H1 (cell line): ENCODE measurements at regions not wholly inside any gene's neighbourhood (a gene's known extent, or its start where the extent isn't known, plus 50 kb on each side); places are given as distances from the start of the nearest gene placed in this dataset.

Experiments
- CTCF ChIA-PET: fragments of 300-600 bp; sonication (Branson Sonifier 250); formaldehyde crosslinking; loops from one replicate; lab custom pipeline; 2021; ENCODE audit not compliant: partially characterized antibody; lab: Charles Lee
- POLR2A ChIA-PET: fragments of 300-600 bp; sonication (Branson Sonifier 250); formaldehyde crosslinking; loops from one replicate; lab custom pipeline; 2021; ENCODE audit warnings: inconsistent platforms; ENCODE audit not compliant: partially characterized antibody; lab: Charles Lee
- DNase-seq, 2 experiments: peaks; one replicate each; pipeline versions ENCODE4 v3.0.0 to v3.0.0-alpha.2; 2010 to 2022; ENCODE audit warnings: low spot score in 2 of 2, low read depth in 1 of 2, mixed read lengths in 1 of 2
- FAIRE-seq: peaks from 2 replicates; lab custom pipeline; 2011; peaks lifted over from hg19 to GRCh38; lab: Jason Lieb, UNC
- H2AFZ ChIP-seq: 2 replicates; pipeline ENCODE4 v1.8.1; 2012; ENCODE audit warnings: low read length, inconsistent platforms
- H2AK5ac ChIP-seq: 2 replicates; pipeline ENCODE4 v1.6.1; 2013; ENCODE audit warnings: low read depth, low read length
- H2BK120ac ChIP-seq: replicated peaks from 2 replicates; pipeline ENCODE3; 2013; ENCODE audit warnings: low read depth, low read length, inconsistent platforms
- H2BK12ac ChIP-seq: 2 replicates; pipeline ENCODE4 v1.6.1; 2013; ENCODE audit warnings: low read depth, low read length
- H2BK15ac ChIP-seq: 2 replicates; pipeline ENCODE4 v1.6.1; 2013; ENCODE audit warnings: low read length
- H2BK20ac ChIP-seq: 2 replicates; pipeline ENCODE4 v1.6.1; 2013; ENCODE audit warnings: low read length
- H2BK5ac ChIP-seq: 2 replicates; pipeline ENCODE4 v1.6.1; 2013; ENCODE audit warnings: low read depth, low read length
- H3K14ac ChIP-seq: 2 replicates; pipeline ENCODE4 v1.6.1; 2013; ENCODE audit warnings: inconsistent platforms; ENCODE audit not compliant: insufficient read length
- H3K18ac ChIP-seq: 2 replicates; pipeline ENCODE4 v1.6.1; 2013; ENCODE audit warnings: low read length; ENCODE audit errors: extremely low read depth
- H3K23ac ChIP-seq: 2 replicates; pipeline ENCODE4 v1.6.1; 2013; ENCODE audit warnings: inconsistent platforms; ENCODE audit not compliant: insufficient read length
- H3K23me2 ChIP-seq: 2 replicates; pipeline ENCODE4 v1.6.1; 2013; ENCODE audit warnings: low read depth, low read length
- H3K27ac ChIP-seq: 2 replicates; pipeline ENCODE4 v1.6.1; 2011; ENCODE audit warnings: low read depth, low read length, inconsistent platforms
- H3K27me3 ChIP-seq, 4 experiments: replicated peaks in 1 of 4; 1 replicate in 1 of 4; 2 replicates in 3 of 4; pipeline versions ENCODE4 v1.6.1 to v1.8.1; 2011 to 2013; ENCODE audit warnings: low read length in 3 of 4, mild to moderate bottlenecking in 3 of 4, inconsistent platforms in 2 of 4, mixed read lengths in 2 of 4, moderate library complexity in 1 of 4; ENCODE audit not compliant: control insufficient read depth in 3 of 4, insufficient read depth in 3 of 4; ENCODE audit errors: extremely low read depth in 1 of 4
- H3K36me3 ChIP-seq, 4 experiments: 2 replicates each; pipeline versions ENCODE4 v1.6.1 to v1.8.1; 2011 to 2013; ENCODE audit warnings: mild to moderate bottlenecking in 4 of 4, low read length in 3 of 4, moderate library complexity in 2 of 4, control low read depth in 1 of 4, inconsistent platforms in 1 of 4; ENCODE audit not compliant: insufficient read depth in 4 of 4, control insufficient read depth in 2 of 4
- H3K4ac ChIP-seq: replicated peaks from 2 replicates; pipeline ENCODE3; 2013; ENCODE audit warnings: low read length, low read depth, mixed read lengths, inconsistent platforms; ENCODE audit not compliant: insufficient read length
- H3K4me1 ChIP-seq, 4 experiments: replicated peaks in 1 of 4; 1 replicate in 1 of 4; 2 replicates in 3 of 4; pipeline versions ENCODE4 v1.6.1 to v1.8.1; 2011 to 2013; ENCODE audit warnings: low read length in 3 of 4, inconsistent platforms in 2 of 4, mixed read lengths in 1 of 4; ENCODE audit not compliant: insufficient read depth in 4 of 4, control insufficient read depth in 3 of 4
- H3K4me2 ChIP-seq, 2 experiments: 2 replicates each; pipeline versions ENCODE4 v1.6.1 to v1.8.1; 2011 to 2013; ENCODE audit warnings: low read depth in 2 of 2, low read length in 2 of 2, control low read depth in 1 of 2, inconsistent platforms in 1 of 2, mild to moderate bottlenecking in 1 of 2; ENCODE audit not compliant: insufficient read depth in 1 of 2
- H3K4me3 ChIP-seq, 4 experiments: fragments of 200-600, 300-600 bp in 1 of 4; sonication (generic), shearing (Covaris generic), sonication (Bioruptor Twin) in 1 of 4; 2 replicates each; pipeline versions ENCODE4 v1.5.1 to v1.8.1; 2011 to 2016; ENCODE audit warnings: low read length in 4 of 4, low read depth in 3 of 4, control low read depth in 2 of 4, inconsistent platforms in 2 of 4, mild to moderate bottlenecking in 2 of 4, mixed read lengths in 1 of 4, moderate library complexity in 1 of 4; ENCODE audit not compliant: insufficient read depth in 2 of 4; ENCODE audit errors: extremely low read depth in 1 of 4
- H3K56ac ChIP-seq: replicated peaks from 2 replicates; pipeline ENCODE3; 2013; ENCODE audit warnings: low read depth, mild to moderate bottlenecking, mixed read lengths, low read length, inconsistent platforms; ENCODE audit not compliant: insufficient read length
- H3K79me1 ChIP-seq: 2 replicates; pipeline ENCODE4 v1.6.1; 2013; ENCODE audit warnings: low read depth, low read length, control low read depth
- H3K79me2 ChIP-seq, 2 experiments: 2 replicates each; pipeline versions ENCODE4 v1.6.1 to v1.8.1; 2012 to 2013; ENCODE audit warnings: low read length in 2 of 2, mild to moderate bottlenecking in 2 of 2, inconsistent platforms in 1 of 2; ENCODE audit not compliant: insufficient read depth in 2 of 2, control insufficient read depth in 1 of 2
- H3K9ac ChIP-seq, 4 experiments: replicated peaks in 1 of 4; 1 replicate in 1 of 4; 2 replicates in 3 of 4; pipeline versions ENCODE4 v1.6.1 to v1.8.1; 2011 to 2013; ENCODE audit warnings: low read depth in 3 of 4, low read length in 3 of 4, control low read depth in 2 of 4, mild to moderate bottlenecking in 2 of 4, moderate library complexity in 2 of 4, inconsistent platforms in 1 of 4; ENCODE audit errors: extremely low read depth in 1 of 4
- H3K9me3 ChIP-seq, 2 experiments: 2 replicates each; pipeline versions ENCODE4 v1.6.1 to v1.8.1; 2012 to 2013; ENCODE audit warnings: mild to moderate bottlenecking in 2 of 2, moderate library complexity in 2 of 2, control low read depth in 1 of 2, inconsistent platforms in 1 of 2, low read depth in 1 of 2, low read length in 1 of 2, mixed read lengths in 1 of 2; ENCODE audit not compliant: insufficient read depth in 2 of 2
- H4K20me1 ChIP-seq, 2 experiments: replicated peaks in 1 of 2; 2 replicates each; pipeline versions ENCODE3 to v1.8.1; 2011 to 2013; ENCODE audit warnings: inconsistent platforms in 2 of 2, low read length in 2 of 2, mild to moderate bottlenecking in 1 of 2; ENCODE audit not compliant: insufficient read depth in 2 of 2, control insufficient read depth in 1 of 2
- H4K5ac ChIP-seq: 2 replicates; pipeline ENCODE4 v1.6.1; 2013; ENCODE audit warnings: low read length, low read depth, mixed read lengths, inconsistent platforms; ENCODE audit not compliant: insufficient read length
- H4K8ac ChIP-seq: 2 replicates; pipeline ENCODE4 v1.8.0; 2013; ENCODE audit warnings: mild to moderate bottlenecking, moderate library complexity, low read length, inconsistent platforms; ENCODE audit not compliant: insufficient read depth; ENCODE audit errors: extremely low read depth
- H4K91ac ChIP-seq: replicated peaks from 2 replicates; pipeline ENCODE3; 2013; ENCODE audit warnings: low read length, mixed read lengths, inconsistent platforms; ENCODE audit not compliant: insufficient read length
- CHD7 ChIP-seq: fragments of 300-600 bp; sonication (generic); IDR thresholded peaks from 2 replicates; pipeline ENCODE4 v1.7.1; 2012; ENCODE audit warnings: low read length, moderate library complexity, mild to moderate bottlenecking, inconsistent platforms; ENCODE audit not compliant: insufficient replicate concordance
- WGBS, 2 experiments: shearing (Covaris generic) in 1 of 2; methylation state at CpG; one replicate each; pipeline versions ENCODE4 v1.1.6 to v1.1.7; 2013 to 2015; ENCODE audit warnings: low lambda C conversion rate in 2 of 2, mixed read lengths in 2 of 2, inconsistent platforms in 1 of 2, low coverage in 1 of 2, missing lambda C conversion rate in 1 of 2; ENCODE audit not compliant: insufficient replicate concordance in 2 of 2, insufficient coverage in 1 of 2, insufficient read length in 1 of 2; ENCODE audit errors: extremely low coverage in 1 of 2, missing lambda C conversion rate in 1 of 2; 5-methylcytosine and 5-hydroxymethylcytosine counted together

- Histone ChIP-seq H3K9me3 (no peaks in the 10 kb centered on the region), H2BK15ac (no peak overlapping the region), H2BK120ac (no peak overlapping the region), H2AK5ac (no peak overlapping the region), H3K27ac (no peak overlapping the region), H4K91ac (no peak overlapping the region), H3K4me2 (no peak overlapping the region), H3K23me2 (no peaks in the 10 kb centered on the region), H3K79me2 (no peaks in the 10 kb centered on the region), H3K79me1 (no peaks in the 10 kb centered on the region), H2AFZ (no peak overlapping the region), H2BK12ac (no peak overlapping the region), H2BK20ac (no peak overlapping the region), H3K56ac (no peak overlapping the region), H3K9ac (no peak overlapping the region), H2BK5ac (no peak overlapping the region), H4K5ac (no peak overlapping the region), H4K8ac (no peak overlapping the region), H3K4me1 (peaks cover 0 to 7% (median under 1%) of the 10 kb centered on the region in 4 experiments; a peak in 1 of 7 replicates), H4K20me1 (no peaks in the 10 kb centered on the region), H3K23ac (no peak overlapping the region), H3K36me3 (no peaks in the 10 kb centered on the region), H3K18ac (no peak overlapping the region), H3K14ac (no peak overlapping the region), H3K27me3 (no peaks in the 10 kb centered on the region), H3K4me3 (no peak overlapping the region), H3K4ac (no peak overlapping the region)
- WGBS, 2 experiments = 81% methylated on average over 3 of the region's 3 CpGs; no CpG with 5 or more reads in 1 of the 2 experiments
- ChIA-PET POLR2A (no interaction called here), CTCF (interaction anchor here (0.8 to 1.4 kb wide), 2 partner anchors 50 to 307 kb away, joined by 3 to 8 read pairs; no protein-coding TSS in a partner anchor)
- FAIRE-seq (no peak), DNase-seq (no peak)
- TF ChIP-seq CHD7 = no peak
These were observed 121.9 kb upstream of the GATA6 start for GRCh38 chr18:22047485-22047884.
